ENCODE measurements at regions not wholly inside any gene's neighbourhood (a gene's known extent, or its start where the extent isn't known, plus 50 kb on each side); places are given as distances from the start of the nearest gene placed in this dataset.

DNA sequence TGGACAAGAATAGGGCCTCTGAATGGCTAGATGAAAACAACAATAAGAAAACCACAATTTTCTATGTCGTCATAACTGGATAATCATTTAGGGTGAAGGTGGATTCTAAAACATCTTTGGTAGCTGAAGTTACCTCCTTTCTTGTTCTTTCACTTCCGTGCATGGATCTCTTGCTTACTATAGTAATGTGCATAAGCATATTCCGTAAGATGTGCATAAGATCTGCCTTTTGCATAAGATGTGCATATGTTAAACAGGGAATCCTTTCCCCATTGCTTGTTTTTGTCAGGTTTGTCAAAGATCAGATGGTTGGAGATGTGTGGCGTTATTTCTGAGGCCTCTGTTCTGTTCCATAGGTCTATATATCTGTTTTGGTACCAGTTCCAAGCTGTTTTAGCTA, 353.6 kb downstream of the MTX2 start:
- DNase-seq = no peak

DNA sequence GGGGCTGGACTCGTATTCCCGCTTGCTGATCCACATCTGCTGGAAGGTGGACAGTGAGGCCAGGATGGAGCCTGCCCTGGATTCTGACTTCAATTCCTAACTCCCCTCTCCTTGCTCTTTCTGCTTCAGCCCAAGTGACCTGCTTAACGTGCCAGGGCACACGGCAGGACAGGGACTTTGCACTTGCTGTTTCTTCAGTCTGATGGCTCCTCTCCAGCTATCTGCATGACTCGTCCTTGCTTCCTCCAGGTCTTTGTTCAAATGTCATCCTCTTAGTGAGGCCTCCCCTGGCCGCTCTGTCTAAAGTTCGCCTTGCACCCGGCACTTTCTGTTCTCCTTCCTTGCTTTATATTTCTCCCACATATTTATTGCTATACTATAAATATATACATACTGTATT, 357.6 kb downstream of the MTX2 start:
- DNase-seq = no peak

DNA sequence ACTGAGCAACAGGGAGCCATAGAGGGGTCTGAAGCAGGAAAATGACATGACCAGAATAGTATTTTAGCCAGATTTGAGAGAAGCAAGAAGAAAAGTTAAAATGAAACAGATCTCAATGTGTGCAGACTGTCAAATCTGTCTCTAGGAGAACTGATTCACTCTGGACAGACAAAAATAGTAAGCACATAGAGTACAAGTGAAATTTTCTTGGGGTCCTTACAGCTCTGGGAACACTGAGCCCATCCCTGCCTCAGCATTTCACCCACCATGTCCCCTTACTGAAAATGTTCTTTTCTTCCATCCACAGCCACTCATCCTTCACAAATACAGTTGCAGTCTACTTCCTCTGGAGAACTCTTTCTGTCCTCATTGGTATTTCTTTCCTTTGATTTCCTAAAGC, 359.2 kb downstream of the MTX2 start:
- no peak for DNase-seq

DNA sequence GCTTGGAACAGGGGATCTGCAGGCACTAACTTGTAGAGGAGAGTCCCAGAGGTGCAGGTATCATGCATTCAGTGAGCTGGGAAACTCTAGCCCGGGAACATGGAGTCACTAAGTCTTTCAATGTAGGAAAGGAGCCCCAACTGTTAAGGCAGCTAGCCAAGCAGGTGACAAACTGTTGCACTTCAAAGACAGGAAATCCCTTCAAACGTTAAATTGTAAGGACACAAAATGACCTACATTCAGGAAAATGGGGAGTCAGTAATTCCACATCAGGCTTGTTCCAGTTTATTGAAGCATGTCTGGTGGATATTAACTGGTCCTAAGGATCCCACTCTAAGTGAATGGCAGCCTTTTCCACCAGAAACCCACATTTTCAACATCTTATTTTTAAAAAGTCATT, 364.5 kb downstream of the MTX2 start:
- no peak for DNase-seq

DNA sequence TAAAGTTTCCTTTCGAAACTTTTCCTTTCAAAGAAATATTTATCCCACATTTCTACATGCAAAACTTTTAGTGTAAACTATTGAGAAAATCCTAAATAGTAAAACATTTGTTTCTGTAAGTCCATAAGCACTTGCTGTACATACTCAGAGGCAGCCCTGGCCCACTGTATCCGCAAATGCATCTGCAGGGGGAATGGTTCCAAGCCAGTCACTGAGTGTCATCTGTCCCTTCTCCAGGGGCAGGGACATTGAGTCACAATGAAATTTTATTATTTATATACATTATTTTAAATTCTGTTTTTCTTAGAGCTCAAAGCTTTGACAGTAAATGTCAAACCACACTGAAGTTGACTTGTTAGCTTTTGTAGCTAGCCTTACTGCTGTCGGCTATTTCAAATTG, 367.2 kb downstream of the MTX2 start:
- no peak for DNase-seq

DNA sequence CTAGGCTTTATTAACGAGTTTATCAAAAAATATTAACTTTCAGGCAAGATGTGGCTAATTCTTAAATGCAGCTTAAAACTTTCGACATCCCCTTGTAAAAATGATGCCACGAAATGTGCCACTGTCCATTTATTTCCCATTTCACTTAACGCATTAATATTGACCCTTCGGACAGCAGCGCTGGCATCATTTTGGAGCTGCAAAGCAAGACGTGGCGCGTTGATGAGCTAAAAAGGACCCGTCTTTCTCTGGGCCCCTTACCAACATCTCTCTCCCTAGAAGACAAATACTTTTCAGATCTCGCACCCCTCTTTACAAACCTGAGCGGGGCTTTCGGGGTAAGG, 367.9 kb downstream of the MTX2 start:
- DNase-seq = no peak

DNA sequence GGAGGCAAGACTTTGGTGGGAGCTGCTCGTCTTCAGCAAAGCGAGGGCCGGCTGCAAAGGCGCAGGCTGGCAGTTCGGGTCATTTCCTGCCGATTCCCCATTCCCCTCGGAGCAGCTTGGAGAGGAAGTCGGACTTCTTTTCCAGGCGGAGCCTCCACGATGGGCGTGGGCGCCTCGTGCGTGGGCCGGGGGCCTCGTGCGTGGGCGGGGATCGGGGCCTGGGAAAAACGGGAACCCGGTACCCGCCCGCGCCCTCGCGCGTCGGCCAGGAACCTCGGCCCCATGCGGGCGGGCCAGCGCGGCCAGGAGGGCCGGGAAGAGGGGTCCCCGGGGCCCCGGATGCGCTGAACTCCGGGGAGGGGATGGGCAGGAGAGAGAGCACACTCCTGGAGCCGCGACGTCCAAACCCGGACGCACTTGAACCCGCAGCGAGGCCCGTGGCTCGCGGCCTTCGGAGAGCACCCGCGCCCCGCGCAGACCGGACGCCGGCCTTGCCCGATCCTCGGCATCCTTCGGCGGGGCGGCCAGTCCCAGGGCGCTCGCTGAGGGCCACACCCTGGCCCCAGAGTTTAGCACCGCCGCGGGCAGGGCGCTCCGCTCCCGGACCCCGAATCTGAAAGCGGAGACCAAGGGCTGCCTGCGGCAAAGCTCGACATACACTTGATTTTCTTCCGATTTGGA, 368.4 kb downstream of the MTX2 start:
- DNase-seq = peak; percentile 46

DNA sequence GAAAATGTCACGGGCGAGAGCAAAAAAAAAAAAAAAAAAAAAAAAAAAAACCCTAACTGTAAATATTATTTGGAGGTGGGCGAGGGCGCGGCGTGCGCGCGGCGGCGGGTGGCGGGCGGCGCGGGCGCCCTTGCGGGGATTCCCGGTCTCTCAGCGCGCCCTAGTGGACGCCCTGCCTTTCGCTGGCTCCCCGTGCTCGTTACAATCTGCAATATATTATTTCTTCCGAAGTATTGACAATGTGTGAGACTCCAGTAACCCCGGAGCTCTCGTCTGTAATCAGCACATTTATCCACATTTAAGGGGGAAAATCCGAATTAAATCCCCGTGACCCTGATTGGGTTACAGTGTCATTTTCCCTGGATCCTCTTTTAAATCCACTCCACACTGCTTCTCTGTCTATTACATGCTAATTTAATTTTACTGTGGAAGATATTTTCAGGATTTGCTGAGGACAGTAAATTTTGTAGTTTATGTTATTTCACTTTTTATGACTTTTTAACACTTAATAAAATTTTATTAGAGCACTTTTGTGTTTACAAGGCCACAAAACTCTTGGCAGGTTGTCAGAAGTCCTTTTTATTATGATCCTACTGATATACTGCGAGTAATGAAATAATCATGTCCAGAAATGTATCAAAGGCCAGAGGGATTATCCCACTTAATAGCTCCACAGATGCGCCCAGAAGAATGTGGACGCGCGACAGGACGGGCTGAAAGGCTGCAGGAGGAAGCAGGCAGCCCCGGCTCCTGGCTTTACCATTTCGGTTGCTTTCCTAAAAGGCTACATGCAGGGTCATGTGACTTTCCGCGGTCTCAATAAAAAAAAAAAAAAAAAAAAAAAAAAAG, 369.1 kb downstream of the MTX2 start:
- DNase-seq = peak; percentile 79

DNA sequence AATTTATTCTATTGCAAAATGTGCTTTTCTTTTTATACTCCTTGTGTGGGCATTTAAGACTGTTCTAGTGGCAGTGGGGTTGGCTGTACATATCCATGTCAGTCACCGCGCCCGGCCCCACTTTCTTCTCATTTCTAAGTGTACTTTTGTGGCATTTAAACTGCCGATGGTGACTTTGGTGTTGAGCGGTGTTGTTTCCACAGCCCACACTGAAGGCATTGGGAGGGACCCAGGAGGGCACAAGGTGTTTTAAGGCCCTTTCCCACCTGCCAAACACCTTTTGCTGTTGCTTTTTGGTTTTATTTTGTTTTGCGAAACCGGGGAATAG, 369.7 kb downstream of the MTX2 start:
- no peak for DNase-seq

DNA sequence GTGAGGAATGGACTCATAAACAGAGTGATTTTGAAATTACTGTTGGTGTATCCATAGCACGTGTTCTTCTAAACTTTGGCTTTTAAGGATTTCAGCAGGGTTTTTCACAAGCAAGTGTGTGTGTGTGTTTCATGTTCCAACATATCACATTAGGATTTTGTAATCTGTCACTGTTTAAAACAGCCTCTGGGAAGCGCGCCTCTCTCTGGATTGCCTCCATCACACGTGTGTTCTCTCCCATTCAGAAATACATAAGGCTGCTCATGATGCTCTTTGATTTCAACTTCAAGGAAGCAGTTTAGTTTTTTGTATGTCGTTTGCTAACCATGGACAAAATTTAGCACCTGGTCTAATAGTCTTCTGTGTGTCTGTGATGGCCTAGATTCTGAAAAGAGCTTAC, 370.4 kb downstream of the MTX2 start:
- no peak for DNase-seq

DNA sequence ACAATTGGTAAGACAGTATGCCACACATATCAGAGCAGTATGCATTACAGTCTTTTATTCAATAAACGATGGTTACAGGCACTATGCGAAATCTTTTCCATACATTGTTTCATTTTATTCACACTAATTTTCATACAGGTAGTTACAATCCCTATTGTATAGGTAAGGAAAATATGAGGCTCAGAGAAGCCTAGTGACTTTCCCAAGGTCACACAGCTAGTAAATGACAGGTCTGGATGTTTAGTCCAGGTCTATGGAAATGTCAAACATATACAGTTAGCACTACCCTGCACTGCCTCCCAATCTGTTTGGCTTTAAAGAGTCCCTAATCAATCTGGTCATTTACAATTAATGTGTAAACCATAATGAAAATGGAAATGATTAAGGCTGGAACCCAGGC, 372.2 kb downstream of the MTX2 start:
- DNase-seq = no peak

DNA sequence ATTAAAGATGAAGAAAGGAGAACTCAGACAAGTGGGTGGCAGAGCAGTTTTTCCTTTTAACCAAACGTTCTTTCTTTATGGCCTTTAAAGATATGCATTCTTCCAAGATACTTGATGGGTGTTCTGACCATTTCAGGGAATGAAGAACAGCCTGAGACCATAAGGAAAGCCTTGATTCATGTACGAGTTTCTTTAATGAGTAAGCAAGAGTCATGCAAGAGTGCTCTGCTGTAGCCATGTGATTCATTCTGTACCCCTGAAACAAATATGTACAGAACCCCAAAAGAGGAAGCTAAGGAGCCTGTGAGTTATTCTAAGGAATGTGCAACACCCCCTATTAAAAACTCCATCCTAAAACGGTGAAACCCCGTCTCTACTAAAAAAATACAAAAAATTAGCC, 372.8 kb downstream of the MTX2 start:
- no peak for DNase-seq

DNA sequence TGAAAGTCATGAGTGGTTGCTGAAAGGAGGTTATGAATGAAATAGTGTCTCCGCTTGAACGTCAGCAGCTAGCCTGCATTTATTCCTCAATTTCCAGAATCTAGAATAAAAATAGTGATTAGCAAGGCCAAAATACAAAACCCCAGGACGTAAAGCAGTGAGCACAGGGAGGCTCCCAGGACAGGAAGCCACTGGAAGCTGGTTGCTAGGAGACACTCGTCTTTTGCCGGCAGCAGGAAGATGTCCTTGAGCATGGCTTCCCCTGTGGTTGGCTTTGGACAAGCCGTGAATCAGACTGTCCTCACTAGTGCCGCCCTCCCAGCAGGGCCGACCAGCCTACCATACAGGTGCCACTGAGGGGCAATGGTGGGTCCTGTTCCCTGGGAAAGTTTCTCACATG, 374.4 kb downstream of the MTX2 start:
- DNase-seq = peak; percentile 77

DNA sequence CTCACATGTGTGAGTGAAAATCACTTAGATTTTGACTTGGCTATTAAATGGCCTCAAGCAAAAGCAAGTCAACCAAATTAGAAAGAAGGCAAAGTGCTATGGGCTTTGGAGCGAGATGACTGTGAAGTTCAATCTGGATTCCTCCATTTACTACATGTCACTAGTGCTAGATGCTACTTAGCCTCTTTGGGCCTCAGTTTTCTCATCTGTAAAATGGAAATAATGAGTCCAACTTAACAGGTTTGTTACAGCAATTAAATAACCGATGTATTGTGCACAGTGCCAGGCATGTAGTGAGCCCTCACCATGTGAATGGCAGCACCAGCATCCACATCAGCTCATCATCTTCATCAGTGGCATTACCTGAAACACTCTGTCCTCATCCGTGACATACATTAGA, 376.3 kb downstream of the MTX2 start:
- no peak for DNase-seq

DNA sequence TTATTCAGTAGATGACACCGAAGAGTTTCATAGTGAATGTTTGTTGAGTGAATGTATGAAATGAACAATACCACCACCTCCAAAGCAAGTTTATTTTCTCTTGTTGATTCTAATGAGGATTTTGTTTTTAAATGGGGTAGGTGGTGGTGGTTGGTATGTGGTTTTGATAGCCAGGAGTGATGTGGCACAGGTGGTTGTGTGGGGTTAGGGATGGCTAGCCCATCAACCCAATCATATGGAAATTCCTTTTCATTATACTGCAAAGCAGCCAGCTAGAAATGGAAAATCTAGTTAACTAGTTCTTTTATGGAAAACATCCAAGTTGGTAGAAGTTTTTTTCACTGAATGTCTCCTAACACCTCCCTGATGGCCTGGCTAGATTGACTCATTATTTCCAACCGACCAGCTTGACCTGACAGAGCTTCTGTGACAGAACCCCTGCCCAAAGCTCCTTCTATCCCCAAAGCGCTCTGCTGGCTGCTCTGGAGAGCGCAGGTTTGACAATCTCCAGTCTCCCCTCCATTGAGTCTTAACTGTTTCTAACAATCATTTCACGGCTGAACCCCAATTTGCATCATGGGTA, 376.9 kb downstream of the MTX2 start:
- DNase-seq = no peak

DNA sequence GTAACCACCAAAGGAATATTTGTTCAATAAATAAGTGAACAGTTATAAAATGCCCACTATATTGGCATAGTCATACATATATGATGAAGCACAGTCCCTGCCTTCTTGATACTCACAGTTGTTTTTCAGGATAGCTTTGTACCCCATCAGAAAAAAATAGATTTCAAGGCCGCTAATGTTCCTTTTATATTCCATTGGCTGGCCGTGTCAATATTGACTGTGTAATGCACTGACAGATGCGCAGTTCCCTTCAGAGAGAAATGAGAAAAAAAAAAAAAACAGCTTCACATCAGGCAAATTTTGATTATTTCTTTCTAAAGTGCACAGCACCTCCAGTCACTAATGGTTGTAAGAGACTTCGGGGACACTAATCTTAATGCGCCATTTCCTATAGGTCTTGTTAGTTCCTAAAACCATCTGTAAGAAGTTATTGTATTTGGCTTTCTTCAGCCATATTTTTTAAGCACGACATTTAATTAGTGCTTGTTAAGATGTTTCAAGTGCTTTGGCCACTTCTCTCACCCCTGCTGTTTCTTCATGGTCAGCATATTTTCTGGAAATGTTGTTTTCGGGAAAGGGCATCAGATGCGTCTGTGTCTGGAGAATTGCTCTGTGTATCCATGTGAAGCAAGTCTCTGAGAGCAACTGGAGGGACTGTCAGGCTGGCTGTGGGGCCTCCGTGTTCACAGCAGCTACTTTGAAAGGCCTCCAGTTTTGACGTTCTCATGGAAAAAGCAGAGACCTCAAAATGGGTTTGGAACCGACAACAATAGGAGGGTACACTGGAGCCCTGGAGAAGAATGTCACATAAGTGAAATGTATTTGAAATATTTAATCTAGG, 378.3 kb downstream of the MTX2 start:
- DNase-seq = no peak

DNA sequence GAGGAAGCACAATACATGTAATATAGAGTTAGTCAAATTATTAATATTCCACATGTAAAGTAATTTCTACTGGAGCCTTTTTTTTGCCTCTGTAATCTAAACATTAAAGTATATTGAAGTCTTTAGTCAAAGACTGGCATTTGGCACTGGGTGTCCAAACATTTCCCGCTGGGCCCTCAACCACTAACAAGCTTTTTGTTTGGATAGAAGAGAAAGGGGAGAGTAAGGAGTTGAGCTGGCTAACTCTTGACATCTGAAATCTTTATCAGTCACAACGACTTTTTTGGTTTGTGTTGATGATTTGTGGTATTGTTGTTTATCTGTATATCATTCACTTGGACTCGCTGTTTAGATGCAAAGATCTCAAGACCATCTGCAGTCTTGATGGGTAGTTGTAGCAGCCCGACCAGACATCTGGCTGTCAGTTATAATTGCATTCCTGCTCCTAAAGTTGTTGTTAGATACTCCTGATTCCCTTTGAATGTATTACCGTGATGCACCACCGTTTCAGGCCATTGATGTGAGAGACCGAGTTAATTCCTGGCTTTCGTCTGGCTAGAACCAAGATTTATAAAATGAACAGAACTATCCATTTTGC, 379.6 kb downstream of the MTX2 start:
- peak; percentile 59 for DNase-seq

DNA sequence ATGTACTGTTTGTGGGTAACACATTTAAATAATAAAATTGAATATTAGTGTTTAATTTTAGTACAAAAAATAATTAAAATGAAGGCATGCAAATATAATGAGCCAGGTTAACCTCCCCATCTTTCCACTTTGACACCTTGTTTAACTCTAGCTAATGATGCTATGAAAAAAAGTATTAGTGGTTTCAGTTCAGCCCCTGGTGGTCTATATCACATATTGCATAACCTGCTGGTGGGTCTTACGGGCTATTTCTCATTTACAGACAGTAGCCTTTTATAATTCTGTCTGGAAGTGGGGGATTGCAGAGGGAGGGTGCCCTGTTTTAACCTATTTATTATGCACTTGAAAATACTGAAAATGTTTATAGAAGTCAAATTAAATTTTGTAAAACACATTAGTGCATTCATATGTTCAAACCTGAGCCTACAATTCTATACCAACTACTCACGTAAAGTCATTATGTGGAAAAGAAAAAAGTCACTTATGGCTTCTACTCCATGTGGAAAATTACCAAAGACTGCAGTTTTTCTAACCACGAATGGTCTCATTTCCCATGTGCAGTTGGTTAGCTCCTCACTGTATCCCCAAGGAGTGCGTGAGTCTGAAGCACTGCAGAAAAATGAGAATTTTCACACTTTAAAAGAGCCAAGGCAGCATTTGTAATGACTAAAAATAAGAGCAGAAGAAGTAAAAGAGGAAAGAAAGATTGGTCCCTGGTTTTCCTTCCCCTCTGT, 381.0 kb downstream of the MTX2 start:
- no peak for DNase-seq

DNA sequence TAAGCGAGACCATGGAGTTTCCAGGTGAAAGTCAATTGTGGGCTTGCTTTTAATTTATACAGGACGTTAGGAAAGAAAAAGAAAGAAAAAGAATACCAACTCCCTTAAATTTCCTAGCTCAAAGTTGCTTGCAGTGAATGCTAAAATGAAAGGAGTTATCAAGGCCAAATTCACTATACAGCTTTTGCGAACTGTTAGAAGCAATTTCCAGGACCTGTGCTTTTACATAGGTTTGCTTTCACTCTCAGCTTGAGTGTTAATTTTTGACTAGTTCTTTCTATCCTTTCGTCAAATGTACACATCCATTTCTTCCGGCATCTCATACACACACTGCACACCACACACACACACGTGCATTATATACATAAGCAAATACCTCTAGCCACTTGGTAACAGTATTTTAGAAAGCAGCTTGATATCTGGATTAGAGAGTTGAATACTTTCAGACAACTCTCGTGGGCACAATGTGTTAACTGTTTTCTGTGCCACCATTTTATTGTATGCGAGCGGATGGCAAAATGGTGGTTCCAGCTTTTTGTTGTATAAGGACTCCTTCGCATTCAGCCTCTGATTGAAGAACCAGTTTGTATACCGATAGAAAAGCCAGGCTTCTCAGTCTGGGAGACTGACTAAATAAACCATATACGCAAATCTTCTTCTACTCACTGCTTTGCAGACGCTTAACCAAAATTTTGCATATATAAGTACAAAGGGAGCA, 381.8 kb downstream of the MTX2 start:
- no peak for DNase-seq

DNA sequence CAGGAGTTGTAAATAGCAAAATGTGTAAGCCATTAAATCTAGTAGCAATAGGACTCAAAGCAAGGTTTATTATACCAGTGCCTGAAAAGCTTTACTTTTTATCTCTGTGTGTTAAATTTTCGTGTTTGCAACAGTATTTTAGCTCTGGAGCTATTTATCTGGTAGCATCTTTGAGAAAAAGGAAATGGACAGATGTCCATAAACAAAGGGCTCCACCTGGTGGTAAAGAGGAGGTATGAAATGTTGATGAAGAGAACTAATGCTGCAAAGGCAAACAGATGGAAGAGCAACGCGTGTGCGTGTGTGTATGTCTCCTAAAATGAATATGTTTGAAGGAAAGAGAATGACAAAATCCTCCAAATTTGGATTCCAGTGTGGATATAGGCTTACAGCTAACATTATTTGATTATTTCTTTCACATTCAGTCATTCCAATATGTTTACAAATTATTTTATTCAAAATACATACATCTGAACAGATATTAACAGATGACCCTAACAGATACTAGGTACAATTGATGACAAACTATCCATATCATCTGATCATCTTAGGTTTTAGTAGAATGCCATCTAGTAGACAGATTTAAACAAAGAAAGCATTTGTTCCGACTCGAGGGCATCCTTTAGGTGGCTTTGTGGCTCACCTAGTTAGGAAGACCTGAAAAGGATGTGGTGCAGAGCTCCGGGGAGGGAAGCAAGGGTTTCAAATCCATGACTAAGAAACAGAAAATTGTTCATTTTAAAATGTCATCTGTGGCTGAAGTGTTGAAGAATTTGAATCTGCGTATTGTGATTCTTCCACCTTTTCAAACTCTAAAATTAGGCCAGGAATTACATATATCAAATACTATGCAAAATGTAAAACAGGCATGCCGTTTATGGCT, 383.3 kb downstream of the MTX2 start:
- peak; percentile 72 for DNase-seq
